ENCODE measurements at regions not wholly inside any gene's neighbourhood (a gene's known extent, or its start where the extent isn't known, plus 50 kb on each side); places are given as distances from the start of the nearest gene placed in this dataset.

GRCh38 chr6:14968056-14968637, 277.7 kb upstream of the JARID2 start:
- H4K20me1 ChIP-seq (ENCODE audit: insufficient read depth), result no peaks in the 10 kb centered on the region
- no peak overlapping the region for H3K27ac ChIP-seq
- no peak overlapping the region for H3K4me3 ChIP-seq
- no peak for TF ChIP-seq EZH2 (IDR thresholded peaks at IDR 0.05; ENCODE audit: insufficient read depth, poor library complexity, severe bottlenecking)
- TF ChIP-seq EZH2phosphoT487 (IDR thresholded peaks at IDR 0.05; ENCODE audit: insufficient read depth, low read depth), result no peak
- peaks cover 18% of the 10 kb centered on the region for H3K4me1 ChIP-seq (ENCODE audit: insufficient read depth)
- no peaks in the 10 kb centered on the region for H3K36me3 ChIP-seq (ENCODE audit: low read depth)
- 91 to 95% methylated on average over 2 of the region's 2 CpGs for WGBS, 2 experiments (ENCODE audit: low coverage in 1 of 2, low lambda C conversion rate in 2 of 2, missing lambda C conversion rate in 2 of 2)
- no peak overlapping the region for H3K4me2 ChIP-seq (ENCODE audit: unreplicated experiment)
- H3F3A ChIP-seq (ENCODE audit: insufficient read depth), result peaks cover 14% of the 10 kb centered on the region
- in situ Hi-C loops (cut with MboI), result no loop called here
- no peaks in the 10 kb centered on the region for H3K27me3 ChIP-seq (replicated peaks; ENCODE audit: insufficient read depth)
- no peaks in the 10 kb centered on the region for H3K79me2 ChIP-seq (ENCODE audit: insufficient read depth)
- no peak overlapping the region for H3K9ac ChIP-seq
- H3K9me3 ChIP-seq (ENCODE audit: low read depth), result no peaks in the 10 kb centered on the region
- no peak for DNase-seq
- no peaks in the 10 kb centered on the region for H3K9me2 ChIP-seq (ENCODE audit: insufficient read depth)
- H2AFZ ChIP-seq, result no peak overlapping the region

GRCh38 chr6:14969126-14969525, 276.7 kb upstream of the JARID2 start:
- H3K79me2 ChIP-seq (ENCODE audit: insufficient read depth), result no peaks in the 10 kb centered on the region
- H3F3A ChIP-seq (ENCODE audit: insufficient read depth), result peaks cover 14% of the 10 kb centered on the region
- DNase-seq, result no peak
- no peaks in the 10 kb centered on the region for H3K36me3 ChIP-seq (ENCODE audit: low read depth)
- H2AFZ ChIP-seq, result no peak overlapping the region
- no peak overlapping the region for H3K4me2 ChIP-seq (ENCODE audit: unreplicated experiment)
- H3K4me1 ChIP-seq (ENCODE audit: insufficient read depth), result peaks cover 18% of the 10 kb centered on the region
- no peaks in the 10 kb centered on the region for H4K20me1 ChIP-seq (ENCODE audit: insufficient read depth)
- no peaks in the 10 kb centered on the region for H3K9me2 ChIP-seq (ENCODE audit: insufficient read depth)
- H3K27ac ChIP-seq, result no peak overlapping the region
- H3K4me3 ChIP-seq, result no peak overlapping the region
- no peak for TF ChIP-seq EZH2phosphoT487 (IDR thresholded peaks at IDR 0.05; ENCODE audit: insufficient read depth, low read depth)
- H3K9ac ChIP-seq, result no peak overlapping the region
- H3K9me3 ChIP-seq (ENCODE audit: low read depth), result no peaks in the 10 kb centered on the region
- in situ Hi-C loops (cut with MboI), result no loop called here
- no peaks in the 10 kb centered on the region for H3K27me3 ChIP-seq (replicated peaks; ENCODE audit: insufficient read depth)

GRCh38 chr6:14972379-14973067, 273.3 kb upstream of the JARID2 start:
- 95 to 98% methylated on average over 4 of the region's 4 CpGs for WGBS, 2 experiments (ENCODE audit: low coverage in 1 of 2, low lambda C conversion rate in 2 of 2, missing lambda C conversion rate in 2 of 2)
- no peaks in the 10 kb centered on the region for H3K4me1 ChIP-seq (ENCODE audit: insufficient read depth)
- H3K9ac ChIP-seq, result no peak overlapping the region
- TF ChIP-seq EZH2 (IDR thresholded peaks at IDR 0.05; ENCODE audit: insufficient read depth, poor library complexity, severe bottlenecking) (no peak), EZH2phosphoT487 (IDR thresholded peaks at IDR 0.05; ENCODE audit: insufficient read depth, low read depth) (no peak)
- H3K79me2 ChIP-seq (ENCODE audit: insufficient read depth), result no peaks in the 10 kb centered on the region
- H3K4me2 ChIP-seq (ENCODE audit: unreplicated experiment), result no peak overlapping the region
- H3K27ac ChIP-seq, result no peak overlapping the region
- in situ Hi-C loops (cut with MboI), result no loop called here
- DNase-seq, result no peak
- no peaks in the 10 kb centered on the region for H3F3A ChIP-seq (ENCODE audit: insufficient read depth)
- H3K36me3 ChIP-seq (ENCODE audit: low read depth), result no peaks in the 10 kb centered on the region
- H3K9me3 ChIP-seq (ENCODE audit: low read depth), result no peaks in the 10 kb centered on the region
- H3K9me2 ChIP-seq (ENCODE audit: insufficient read depth), result no peaks in the 10 kb centered on the region
- H2AFZ ChIP-seq, result no peak overlapping the region
- H4K20me1 ChIP-seq (ENCODE audit: insufficient read depth), result no peaks in the 10 kb centered on the region
- H3K27me3 ChIP-seq (replicated peaks; ENCODE audit: insufficient read depth), result no peaks in the 10 kb centered on the region
- H3K4me3 ChIP-seq, result no peak overlapping the region

GRCh38 chr6:14974372-14974771, 271.5 kb upstream of the JARID2 start:
- 46 to 59% methylated on average over 1 of the region's 1 CpG for WGBS, 2 experiments (ENCODE audit: low coverage in 1 of 2, low lambda C conversion rate in 2 of 2, missing lambda C conversion rate in 2 of 2)
- no peak for DNase-seq
- no peaks in the 10 kb centered on the region for H3K9me2 ChIP-seq (ENCODE audit: insufficient read depth)
- no peaks in the 10 kb centered on the region for H3K79me2 ChIP-seq (ENCODE audit: insufficient read depth)
- no peaks in the 10 kb centered on the region for H3F3A ChIP-seq (ENCODE audit: insufficient read depth)
- no peaks in the 10 kb centered on the region for H3K4me1 ChIP-seq (ENCODE audit: insufficient read depth)
- H3K4me2 ChIP-seq (ENCODE audit: unreplicated experiment), result no peak overlapping the region
- no peak overlapping the region for H3K27ac ChIP-seq
- H3K27me3 ChIP-seq (replicated peaks; ENCODE audit: insufficient read depth), result no peaks in the 10 kb centered on the region
- in situ Hi-C loops (cut with MboI), result no loop called here
- no peak overlapping the region for H3K4me3 ChIP-seq
- H4K20me1 ChIP-seq (ENCODE audit: insufficient read depth), result no peaks in the 10 kb centered on the region
- no peaks in the 10 kb centered on the region for H3K36me3 ChIP-seq (ENCODE audit: low read depth)
- H2AFZ ChIP-seq, result no peak overlapping the region
- no peak overlapping the region for H3K9ac ChIP-seq
- no peaks in the 10 kb centered on the region for H3K9me3 ChIP-seq (ENCODE audit: low read depth)
- TF ChIP-seq EZH2 (IDR thresholded peaks at IDR 0.05; ENCODE audit: insufficient read depth, poor library complexity, severe bottlenecking), result no peak
- no peak for TF ChIP-seq EZH2phosphoT487 (IDR thresholded peaks at IDR 0.05; ENCODE audit: insufficient read depth, low read depth)

All from GM23248 (cell line).